Rectal smooth muscle tissue (tissue), 1 donor: ENCODE measurements at regions not wholly inside any gene's neighbourhood (a gene's known extent, or its start where the extent isn't known, plus 50 kb on each side); places are given as distances from the start of the nearest gene placed in this dataset.

Experiments
- H3K27ac ChIP-seq: one replicate; pipeline ENCODE4 v1.7.0; 2013; ENCODE audit warnings: low read depth, low read length, inconsistent platforms
- H3K27me3 ChIP-seq: one replicate; pipeline ENCODE4 v1.7.0; 2013; ENCODE audit warnings: low read length; ENCODE audit not compliant: control insufficient read depth, insufficient read depth
- H3K36me3 ChIP-seq: one replicate; pipeline ENCODE4 v1.7.0; 2013; ENCODE audit warnings: low read length; ENCODE audit not compliant: control insufficient read depth, insufficient read depth
- H3K4me1 ChIP-seq: one replicate; pipeline ENCODE4 v1.7.0; 2013; ENCODE audit warnings: low read length; ENCODE audit not compliant: control insufficient read depth, insufficient read depth
- H3K4me3 ChIP-seq: one replicate; pipeline ENCODE4 v1.7.0; 2013; ENCODE audit warnings: low read length
- H3K9ac ChIP-seq: one replicate; pipeline ENCODE4 v1.7.0; 2013; ENCODE audit warnings: low read length

GRCh38 chr1:14220811-14221210, 377.7 kb upstream of the KAZN start:
- H3K27ac ChIP-seq = no peak overlapping the region

GRCh38 chr1:14222086-14222485, 376.4 kb upstream of the KAZN start:
- Histone ChIP-seq H3K27me3 (no peaks in the 10 kb centered on the region), H3K4me3 (no peak overlapping the region), H3K27ac (no peak overlapping the region), H3K36me3 (no peaks in the 10 kb centered on the region), H3K9ac (no peak overlapping the region), H3K4me1 (no peaks in the 10 kb centered on the region)

More at GRCh38 chr1:14220811-14221210, 377.7 kb upstream of the KAZN start:
- H3K9ac ChIP-seq = no peak overlapping the region
- H3K27me3 ChIP-seq = no peaks in the 10 kb centered on the region
- no peaks in the 10 kb centered on the region for H3K36me3 ChIP-seq
- H3K4me1 ChIP-seq = no peaks in the 10 kb centered on the region
- H3K4me3 ChIP-seq = no peak overlapping the region

DNA sequence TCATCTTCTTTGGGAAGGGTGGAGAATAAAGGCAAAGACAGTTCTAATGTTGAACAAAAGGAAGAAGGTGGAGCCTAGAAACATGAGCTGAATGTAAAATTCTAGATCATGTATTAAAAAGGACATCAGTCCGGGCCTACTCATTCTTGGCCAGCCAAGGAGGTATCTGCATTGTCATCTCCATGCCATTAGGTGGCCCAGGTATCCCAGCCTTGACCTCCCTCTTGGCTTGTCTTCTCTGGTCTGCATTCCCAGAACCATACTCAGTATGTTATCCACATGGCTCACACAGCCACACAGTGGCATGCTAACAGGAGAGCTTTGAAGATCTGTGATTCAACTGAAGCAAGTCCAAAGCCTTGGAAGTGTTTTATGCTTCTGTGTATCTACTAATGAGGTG, 369.8 kb upstream of the KAZN start:
- H3K9ac ChIP-seq = no peak overlapping the region
- no peak overlapping the region for H3K4me3 ChIP-seq
- no peaks in the 10 kb centered on the region for H3K36me3 ChIP-seq
- no peak overlapping the region for H3K27ac ChIP-seq
- no peaks in the 10 kb centered on the region for H3K4me1 ChIP-seq
- no peaks in the 10 kb centered on the region for H3K27me3 ChIP-seq

- Histone ChIP-seq H3K9ac (no peak overlapping the region), H3K36me3 (no peaks in the 10 kb centered on the region), H3K4me1 (no peaks in the 10 kb centered on the region), H3K27ac (no peak overlapping the region), H3K27me3 (no peaks in the 10 kb centered on the region), H3K4me3 (no peak overlapping the region)
Observed at GRCh38 chr1:14233510-14233909, 365.0 kb upstream of the KAZN start.

DNA sequence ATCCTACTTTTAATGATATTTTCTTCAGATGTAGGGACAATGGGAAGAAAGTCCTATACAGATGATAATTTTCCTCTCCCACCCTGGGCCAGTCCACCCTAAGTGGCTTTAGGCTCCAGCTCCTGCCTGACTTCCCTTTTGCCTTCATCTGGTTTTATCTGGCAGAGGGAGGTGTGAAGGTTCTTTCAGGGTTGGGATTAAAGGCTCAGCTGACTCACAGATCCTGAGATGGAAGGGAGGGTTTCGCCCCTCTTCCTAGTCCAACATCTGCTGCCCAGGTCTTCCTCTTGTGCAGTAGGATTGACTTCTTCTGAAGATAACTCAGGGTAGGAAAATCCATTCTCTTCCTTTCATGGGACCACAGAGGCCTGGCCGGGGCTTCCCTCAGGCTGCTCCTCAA, 362.4 kb upstream of the KAZN start:
- no peak overlapping the region for H3K4me3 ChIP-seq
- no peak overlapping the region for H3K27ac ChIP-seq
- H3K36me3 ChIP-seq = no peaks in the 10 kb centered on the region
- no peak overlapping the region for H3K9ac ChIP-seq
- no peaks in the 10 kb centered on the region for H3K4me1 ChIP-seq
- H3K27me3 ChIP-seq = no peaks in the 10 kb centered on the region

DNA sequence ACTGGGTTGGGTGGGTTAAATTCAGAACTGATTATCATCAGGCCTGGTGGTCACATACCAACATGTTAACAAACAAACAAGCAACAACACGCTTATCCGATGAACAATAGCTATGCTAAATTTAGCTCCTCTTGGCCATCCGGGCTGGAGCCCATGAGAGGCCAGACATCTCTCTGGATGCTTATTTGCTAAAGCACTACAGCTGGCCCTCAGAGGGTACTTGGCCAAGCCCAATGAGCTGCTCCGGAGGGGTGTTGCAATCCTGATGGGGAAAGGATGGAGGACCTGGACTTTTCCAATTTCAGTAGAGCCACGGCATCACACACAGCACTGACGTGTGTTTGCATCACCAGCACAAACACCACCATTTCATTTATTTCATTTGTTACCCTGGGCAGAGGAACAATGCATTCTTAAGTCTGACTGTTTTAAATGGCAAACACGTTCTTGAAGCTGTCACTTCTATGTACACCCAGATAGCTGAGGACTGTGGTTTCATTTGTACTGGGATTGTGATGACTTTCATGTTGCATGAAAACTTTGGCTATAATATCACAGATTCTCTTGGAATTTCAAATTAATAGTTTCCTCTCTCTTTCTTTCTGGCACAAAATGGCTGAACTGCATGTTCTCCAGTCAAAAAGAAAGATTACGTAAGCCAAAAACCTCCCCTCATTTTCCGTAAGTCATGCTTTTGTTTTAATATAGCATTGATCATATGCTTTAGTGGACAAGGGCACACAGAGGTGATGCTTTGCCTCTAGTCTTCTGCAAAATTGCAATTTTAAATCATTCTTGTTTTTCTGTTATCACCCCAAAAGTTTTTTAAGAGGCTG, 359.8 kb upstream of the KAZN start:
- Histone ChIP-seq H3K36me3 (no peaks in the 10 kb centered on the region), H3K9ac (no peak overlapping the region), H3K4me1 (no peaks in the 10 kb centered on the region), H3K4me3 (no peak overlapping the region), H3K27ac (no peak overlapping the region), H3K27me3 (no peaks in the 10 kb centered on the region)

DNA sequence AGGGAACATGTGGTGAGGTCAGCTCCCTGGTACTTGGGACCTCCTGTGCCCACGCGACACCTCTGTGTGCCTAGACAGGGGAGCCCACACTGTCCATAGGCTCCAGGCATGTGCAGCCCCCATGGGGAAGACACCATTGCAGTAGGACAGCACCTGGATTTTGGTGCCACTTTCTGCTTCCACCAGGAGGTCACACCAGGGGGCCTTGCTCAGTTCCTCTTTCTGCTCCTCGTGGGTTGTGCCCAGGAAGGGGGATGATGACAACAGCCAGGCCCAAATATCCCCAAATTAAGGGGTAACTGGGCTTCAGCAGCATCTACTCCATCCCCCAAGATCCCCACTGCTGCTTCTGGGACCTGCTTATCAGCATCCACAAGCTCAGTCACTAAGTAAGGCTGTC, 358.2 kb upstream of the KAZN start:
- Histone ChIP-seq H3K4me3 (no peak overlapping the region), H3K4me1 (no peaks in the 10 kb centered on the region), H3K27me3 (no peaks in the 10 kb centered on the region), H3K36me3 (no peaks in the 10 kb centered on the region), H3K9ac (no peak overlapping the region), H3K27ac (no peak overlapping the region)

GRCh38 chr1:14242123-14242522, 356.4 kb upstream of the KAZN start:
- Histone ChIP-seq H3K4me3 (no peak overlapping the region), H3K4me1 (no peaks in the 10 kb centered on the region), H3K36me3 (no peaks in the 10 kb centered on the region), H3K27me3 (no peaks in the 10 kb centered on the region), H3K27ac (no peak overlapping the region), H3K9ac (no peak overlapping the region)

DNA sequence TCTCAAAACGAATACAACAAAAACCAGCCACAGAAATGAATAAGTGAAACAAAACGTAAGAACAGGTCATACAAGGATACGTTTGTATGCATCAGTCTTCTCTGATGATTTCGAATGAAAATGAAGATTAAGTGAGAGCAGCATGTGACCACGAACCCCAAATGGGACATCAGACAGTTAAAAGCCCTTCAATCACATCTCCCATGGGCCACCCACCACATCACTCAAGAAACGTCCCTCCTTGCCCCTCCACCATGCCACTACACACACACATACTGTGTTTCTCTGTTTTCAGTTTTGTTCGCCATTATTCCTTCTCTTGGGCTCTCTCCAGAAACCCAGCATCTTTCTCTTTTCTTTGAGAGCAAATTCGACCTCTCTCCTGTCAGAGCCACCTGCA, 355.6 kb upstream of the KAZN start:
- Histone ChIP-seq H3K36me3 (no peaks in the 10 kb centered on the region), H3K4me3 (no peak overlapping the region), H3K9ac (no peak overlapping the region), H3K27me3 (no peaks in the 10 kb centered on the region), H3K4me1 (no peaks in the 10 kb centered on the region), H3K27ac (no peak overlapping the region)

- no peak overlapping the region for H3K27ac ChIP-seq
- no peaks in the 10 kb centered on the region for H3K4me1 ChIP-seq
- H3K36me3 ChIP-seq = no peaks in the 10 kb centered on the region
- H3K4me3 ChIP-seq = no peak overlapping the region
- H3K9ac ChIP-seq = no peak overlapping the region
- H3K27me3 ChIP-seq = no peaks in the 10 kb centered on the region
Observed at GRCh38 chr1:14245954-14246353, 352.5 kb upstream of the KAZN start.

DNA sequence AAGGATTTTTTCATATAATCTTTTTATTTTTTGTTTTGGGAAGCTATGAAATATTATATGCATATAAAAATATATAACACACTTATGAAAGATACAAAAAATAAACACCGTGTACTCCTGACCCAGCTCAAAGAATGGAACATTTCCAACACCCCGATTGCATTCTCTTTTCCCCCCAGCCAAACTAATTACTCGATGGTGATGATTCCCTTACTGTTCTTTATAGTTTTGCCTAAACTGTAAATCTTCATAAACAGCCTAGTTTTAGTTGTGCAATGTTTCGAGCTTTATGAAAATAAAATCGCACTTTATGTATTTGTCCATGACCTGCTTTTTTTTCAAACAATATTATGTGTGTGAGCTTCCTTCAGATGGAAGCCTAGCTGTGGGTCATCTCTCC, 352.0 kb upstream of the KAZN start:
- no peak overlapping the region for H3K9ac ChIP-seq
- H3K27ac ChIP-seq = no peak overlapping the region
- H3K27me3 ChIP-seq = no peaks in the 10 kb centered on the region
- no peaks in the 10 kb centered on the region for H3K4me1 ChIP-seq
- H3K4me3 ChIP-seq = no peak overlapping the region
- no peaks in the 10 kb centered on the region for H3K36me3 ChIP-seq

DNA sequence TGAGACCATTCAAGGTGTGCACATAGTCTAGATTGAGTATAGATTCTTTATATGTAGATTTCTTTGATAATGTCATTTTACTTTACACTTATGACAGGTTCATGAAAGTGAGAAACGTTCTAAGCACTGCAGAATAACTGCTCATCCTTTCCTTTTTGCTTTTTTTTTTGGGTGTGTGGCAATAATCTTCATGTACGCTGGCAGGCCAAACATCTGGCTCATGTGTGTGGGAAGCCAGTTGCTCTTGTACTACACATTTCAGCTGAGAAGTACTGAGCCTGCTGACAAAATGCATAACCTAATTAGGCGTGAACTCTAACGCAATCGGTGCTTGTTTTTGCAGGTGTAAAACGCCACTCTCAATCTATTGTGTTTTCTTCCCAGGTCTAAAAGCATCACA, 350.8 kb upstream of the KAZN start:
- H3K27ac ChIP-seq = no peak overlapping the region
- H3K36me3 ChIP-seq = no peaks in the 10 kb centered on the region

GRCh38 chr1:14251871-14252270, 346.6 kb upstream of the KAZN start:
- no peak overlapping the region for H3K27ac ChIP-seq
- no peaks in the 10 kb centered on the region for H3K27me3 ChIP-seq
- H3K4me3 ChIP-seq = no peak overlapping the region
- no peaks in the 10 kb centered on the region for H3K4me1 ChIP-seq
- H3K36me3 ChIP-seq = no peaks in the 10 kb centered on the region
- no peak overlapping the region for H3K9ac ChIP-seq

More for the DNA sequence above, 350.8 kb upstream of the KAZN start:
- no peak overlapping the region for H3K4me3 ChIP-seq
- no peaks in the 10 kb centered on the region for H3K27me3 ChIP-seq
- no peak overlapping the region for H3K9ac ChIP-seq
- no peaks in the 10 kb centered on the region for H3K4me1 ChIP-seq
